Ovary (tissue), 7 donors: ENCODE measurements at regions not wholly inside any gene's neighbourhood (a gene's known extent, or its start where the extent isn't known, plus 50 kb on each side); places are given as distances from the start of the nearest gene placed in this dataset.
A peak's percentile ranks its signal among the peaks of the same experiment; 100 is the strongest.

Experiments
- DNase-seq, 5 donors: peaks; one replicate each; pipeline ENCODE4 v3.0.0-alpha.2; 2019 to 2020
- H3K27ac ChIP-seq, 2 donors: fragments of 200-600 bp; one replicate each; pipeline versions ENCODE4 v1.5.1 to v1.8.0; 2019 to 2022
- H3K27me3 ChIP-seq: fragments of 200-600 bp; one replicate; pipeline ENCODE4 v1.8.0; 2022
- H3K36me3 ChIP-seq: fragments of 200-600 bp; sonication (generic); one replicate; pipeline ENCODE4 v1.5.1; 2019
- H3K4me1 ChIP-seq: one replicate; pipeline ENCODE4 v1.8.1; 2013; ENCODE audit warnings: mild to moderate bottlenecking, moderate library complexity; ENCODE audit not compliant: insufficient read depth
- H3K4me3 ChIP-seq: fragments of 200-600 bp; sonication (generic); one replicate; pipeline ENCODE4 v1.5.1; 2017
- H3K9me3 ChIP-seq, 2 donors: fragments of 200-600 bp in 1 of 2; sonication (generic) in 1 of 2; one replicate each; pipeline versions ENCODE4 v1.5.1 to v1.8.1; 2013 to 2019; ENCODE audit warnings: mild to moderate bottlenecking in 1 of 2, moderate library complexity in 1 of 2
- CTCF ChIP-seq, 3 donors: fragments of 450-650 bp in 2 of 3; fragments of 200-600 bp in 1 of 3; IDR thresholded peaks; one replicate each; pipeline versions ENCODE4 v1.5.1 to v1.8.0; 2016 to 2022; ENCODE audit warnings: antibody characterized with exemption in 3 of 3, mild to moderate bottlenecking in 1 of 3
- EP300 ChIP-seq: sonication (generic); formaldehyde crosslinking; IDR thresholded peaks from one replicate; pipeline ENCODE4 v1.6.1; 2017; ENCODE audit warnings: antibody characterized with exemption
- POLR2A ChIP-seq: fragments of 450-650 bp; IDR thresholded peaks from one replicate; pipeline ENCODE4 v1.6.1; 2017; ENCODE audit warnings: antibody characterized with exemption, mild to moderate bottlenecking, moderate library complexity
- WGBS, 3 donors: extraction: QIAGEN DNeasy Blood & Tissue Kit in 1 of 3; methylation state at CpG; one replicate each; pipeline versions ENCODE4 v1.1.5 to v1.1.7; 2013 to 2017; 5-methylcytosine and 5-hydroxymethylcytosine counted together
- intact Hi-C, 4 donors: fragments of 100-400 bp; cut with DNase I; formaldehyde crosslinking; loops; one replicate each; pipeline versions ENCODE4 v1.11.0 to v1.15.1; 2022 to 2023
- donor health status: DM: no; HTN: no; CAD: no; lungs with moderate emphysema.
- donor health status: DM: no; HTN: no; CAD: no.
- donor health status: Bipolar disorder and iron deficiency.
- donor health status: DM: no; HTN: no; CAD: no.
- donor health status: DM: yes; HTN: yes; CAD: no.

DNA sequence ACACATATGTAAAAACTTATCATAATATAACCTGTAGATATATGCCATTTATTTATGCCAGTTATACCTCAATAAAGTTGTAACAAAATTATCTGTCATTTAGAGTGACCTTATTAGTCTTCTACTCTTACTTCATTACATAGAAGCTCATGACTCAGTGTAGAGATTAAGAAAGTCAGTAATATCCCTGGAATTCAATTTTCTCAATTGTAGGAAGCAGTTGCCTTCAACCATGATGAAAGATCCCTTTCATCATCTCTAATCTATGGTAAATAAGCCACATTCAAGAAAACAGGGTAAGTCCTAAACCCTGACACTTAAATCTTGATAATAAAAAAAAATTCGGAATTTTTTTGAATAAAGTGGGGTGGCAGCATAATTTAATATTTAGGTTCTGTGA, 216.5 kb upstream of the PEX5L start:
- H3K36me3 ChIP-seq = no peaks in the 10 kb centered on the region
- 70 to 78% (median 76%) methylated on average over 1 of the region's 1 CpG for WGBS, 3 donors
- no peaks in the 10 kb centered on the region for H3K4me1 ChIP-seq
- no peak overlapping the region for H3K27ac ChIP-seq
- H3K9me3 ChIP-seq = no peaks in the 10 kb centered on the region
- no peak for DNase-seq
- TF ChIP-seq CTCF (IDR thresholded peaks at IDR 0.05) (no peak), EP300 (no peak), POLR2A (no peak)
- intact Hi-C loops = no loop called here
- no peaks in the 10 kb centered on the region for H3K27me3 ChIP-seq
- H3K4me3 ChIP-seq = no peak overlapping the region

DNA sequence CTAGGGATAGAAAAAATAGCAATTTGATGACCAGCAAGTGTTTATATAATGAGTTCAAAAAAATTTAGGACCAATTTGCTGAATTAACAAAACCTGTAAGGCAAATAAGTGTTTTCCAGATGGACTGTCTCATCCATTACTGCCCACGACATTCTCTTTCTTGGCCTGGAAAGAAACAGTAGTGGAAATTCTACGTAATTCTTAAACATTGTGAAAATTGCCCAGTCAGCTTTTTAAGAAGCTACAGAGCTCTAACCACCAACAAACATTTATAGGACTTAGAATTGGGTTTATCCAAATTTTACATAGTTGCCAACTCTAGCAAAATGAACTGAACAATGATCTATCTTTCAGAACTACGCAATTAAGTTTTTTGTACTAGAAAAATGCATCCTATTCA, 227.7 kb upstream of the PEX5L start:
- 35 to 53% (median 35%) methylated on average over 3 of the region's 3 CpGs for WGBS, 3 donors
- TF ChIP-seq EP300 (no peak), POLR2A (no peak), CTCF (IDR thresholded peaks at IDR 0.05) (no peak)
- H3K4me3 ChIP-seq = no peak overlapping the region
- no peaks in the 10 kb centered on the region for H3K9me3 ChIP-seq
- H3K36me3 ChIP-seq = no peaks in the 10 kb centered on the region
- DNase-seq = no peak
- no peak overlapping the region for H3K27ac ChIP-seq
- no peaks in the 10 kb centered on the region for H3K4me1 ChIP-seq
- no peaks in the 10 kb centered on the region for H3K27me3 ChIP-seq
- intact Hi-C loops = no loop called here

DNA sequence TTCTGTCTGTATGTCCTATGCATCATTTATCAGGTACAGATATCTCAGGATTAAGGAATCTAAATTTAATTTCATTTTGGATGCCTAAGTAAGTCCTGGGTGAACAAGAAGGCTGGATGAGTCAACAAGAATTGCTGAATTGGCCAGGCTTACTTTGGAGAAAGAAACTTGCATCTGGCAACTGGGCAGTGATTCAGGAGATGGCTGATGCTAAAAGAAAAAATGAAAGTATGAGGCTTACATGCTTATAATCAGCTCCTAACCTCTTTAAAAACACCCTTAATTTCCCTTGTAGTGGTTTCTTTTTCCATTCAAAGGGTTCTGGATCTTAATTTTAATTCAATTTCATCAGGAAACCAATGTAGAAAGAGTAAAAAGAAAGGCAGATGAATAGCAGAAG, 228.8 kb upstream of the PEX5L start:
- TF ChIP-seq POLR2A = no peak
- no peak for TF ChIP-seq EP300
- no peak for TF ChIP-seq CTCF (IDR thresholded peaks at IDR 0.05)
- H3K27ac ChIP-seq = peak overlapping the region in 1 of 2 donors; percentile 11
- no peaks in the 10 kb centered on the region for H3K9me3 ChIP-seq
- H3K27me3 ChIP-seq = no peaks in the 10 kb centered on the region
- H3K4me1 ChIP-seq = no peaks in the 10 kb centered on the region
- no peaks in the 10 kb centered on the region for H3K36me3 ChIP-seq
- intact Hi-C loops = no loop called here
- H3K4me3 ChIP-seq = no peak overlapping the region
- peak in 1 of 5 donors; percentile 26 for DNase-seq

- TF ChIP-seq CTCF (IDR thresholded peaks at IDR 0.05) = no peak
- TF ChIP-seq POLR2A = no peak
- no peak for TF ChIP-seq EP300
- Histone ChIP-seq H3K36me3 (no peaks in the 10 kb centered on the region), H3K27ac (no peak overlapping the region), H3K4me1 (no peaks in the 10 kb centered on the region), H3K27me3 (no peaks in the 10 kb centered on the region), H3K9me3 (no peaks in the 10 kb centered on the region), H3K4me3 (no peak overlapping the region)
- WGBS, 3 donors = 59 to 63% (median 60%) methylated on average over 3 of the region's 3 CpGs
- no peak for DNase-seq
- intact Hi-C loops = no loop called here
Measured at GRCh38 chr3:180267202-180267843, 230.6 kb upstream of the PEX5L start.
